Epithelial cell of esophagus (primary cell): ENCODE measurements at regions not wholly inside any gene's neighbourhood (a gene's known extent, or its start where the extent isn't known, plus 50 kb on each side); places are given as distances from the start of the nearest gene placed in this dataset.

Source experiments
- DNase-seq: peaks from one replicate; pipeline ENCODE4 v3.0.0; 2010; ENCODE audit warnings: low read depth
- H3K4me3 ChIP-seq: 2 replicates; pipeline ENCODE4 v1.5.1; 2011; ENCODE audit warnings: mild to moderate bottlenecking, low read length, control low read depth
- CTCF ChIP-seq: IDR thresholded peaks from 2 replicates; pipeline ENCODE4 v1.5.1; 2011; ENCODE audit warnings: low read depth, mild to moderate bottlenecking, low read length, control low read depth, inconsistent platforms; ENCODE audit not compliant: insufficient read depth; ENCODE audit errors: missing control alignments

- DNase-seq: no peak
- H3K4me3 ChIP-seq: no peak overlapping the region
- no peak for TF ChIP-seq CTCF
Measured at GRCh38 chr3:106288781-106289180, 420.0 kb upstream of the CBLB start.

- TF ChIP-seq CTCF: no peak
- DNase-seq: no peak
- H3K4me3 ChIP-seq: no peak overlapping the region
Measured at GRCh38 chr3:106290304-106290997, 421.6 kb upstream of the CBLB start.

- H3K4me3 ChIP-seq: no peak overlapping the region
- no peak for DNase-seq
- no peak for TF ChIP-seq CTCF
Measured at GRCh38 chr3:106293161-106293560, 424.3 kb upstream of the CBLB start.

- no peak for TF ChIP-seq CTCF
Measured at GRCh38 chr3:106294121-106294520, 425.3 kb upstream of the CBLB start.

GRCh38 chr3:106296062-106296461, 427.2 kb upstream of the CBLB start:
- no peak for TF ChIP-seq CTCF
- no peak overlapping the region for H3K4me3 ChIP-seq
- DNase-seq: no peak

More at GRCh38 chr3:106294121-106294520, 425.3 kb upstream of the CBLB start:
- no peak for DNase-seq
- H3K4me3 ChIP-seq: no peak overlapping the region

GRCh38 chr3:106299300-106300098, 430.7 kb upstream of the CBLB start:
- no peak for TF ChIP-seq CTCF
- no peak overlapping the region for H3K4me3 ChIP-seq
- peak; percentile 19 for DNase-seq
